GM12878 (cell line): ENCODE measurements at regions not wholly inside any gene's neighbourhood (a gene's known extent, or its start where the extent isn't known, plus 50 kb on each side); places are given as distances from the start of the nearest gene placed in this dataset.

Experiments
- ATAC-seq: fragments of 200-7000 bp; cut with Tn5 transposase; 3 replicates; pipeline ENCODE4 v1.9.1; 2020; ENCODE audit warnings: mild to moderate bottlenecking, moderate library complexity
- BruUV-seq: library from RNA; stranded (reverse); fragments of 400-500 nt; replicated peaks from 2 replicates; lab custom pipeline; 2021; lab: Mats Ljungman, UMichigan
- CTCF ChIA-PET: fragments of 300-600 bp; sonication (Branson Sonifier 250); formaldehyde crosslinking; extraction: SDS; loops from one replicate; lab custom pipeline; 2021; ENCODE audit warnings: inconsistent platforms; lab: Yijun Ruan, JAX
- POLR2A ChIA-PET: fragments of 350-600 bp; formaldehyde crosslinking; extraction: SDS; loops from one replicate; lab custom pipeline; 2021; ENCODE audit warnings: inconsistent platforms; lab: Charles Lee
- RAD21 ChIA-PET: fragments of 300-600 bp; sonication (Branson Sonifier 250); formaldehyde crosslinking; loops from one replicate; lab custom pipeline; 2023; ENCODE audit warnings: antibody characterized with exemption; ENCODE audit not compliant: unreplicated experiment; lab: Charles Lee
- SMC1A ChIA-PET: fragments of 300-600 bp; sonication (Branson Sonifier 250); formaldehyde crosslinking; loops from one replicate; lab custom pipeline; 2023; ENCODE audit not compliant: unreplicated experiment, uncharacterized antibody; lab: Charles Lee
- DNase-seq: peaks from one replicate; pipeline ENCODE4 v3.0.0-alpha.2; 2011; ENCODE audit warnings: low read depth, low spot score
- FAIRE-seq: peaks from 3 replicates; lab custom pipeline; 2011; peaks lifted over from hg19 to GRCh38; lab: Jason Lieb, UNC
- H2AFZ ChIP-seq: 2 replicates; pipeline ENCODE4 v1.6.0; 2011; ENCODE audit warnings: low read depth, low read length, control low read depth; ENCODE audit not compliant: control insufficient read depth
- H3K27ac ChIP-seq: 2 replicates; pipeline ENCODE4 v1.5.1; 2011; ENCODE audit warnings: control low read depth; ENCODE audit not compliant: control insufficient read depth, insufficient read depth
- H3K27me3 ChIP-seq, 2 experiments: replicated peaks in 1 of 2; 2 replicates each; pipeline versions ENCODE4 v1.6.0 to v1.6.1; 2011; ENCODE audit warnings: low read length in 1 of 2; ENCODE audit not compliant: control insufficient read depth in 2 of 2, insufficient read depth in 2 of 2
- H3K36me3 ChIP-seq, 2 experiments: 2 replicates each; pipeline ENCODE4 v1.5.1; 2011; ENCODE audit warnings: low read length in 1 of 2; ENCODE audit not compliant: control insufficient read depth in 2 of 2, insufficient read depth in 2 of 2
- H3K4me1 ChIP-seq: 2 replicates; pipeline ENCODE4 v1.6.1; 2011; ENCODE audit warnings: mild to moderate bottlenecking, low read length, moderate library complexity, mixed read lengths; ENCODE audit not compliant: control insufficient read depth, insufficient read depth
- H3K4me2 ChIP-seq: 2 replicates; pipeline ENCODE4 v1.6.0; 2011; ENCODE audit warnings: control low read depth; ENCODE audit not compliant: control insufficient read depth, insufficient read depth
- H3K4me3 ChIP-seq: fragments of 200-600 bp; sonication (generic); 2 replicates; pipeline ENCODE4 v1.5.1; 2016
- H3K79me2 ChIP-seq: 2 replicates; pipeline ENCODE4 v1.6.0; 2011; ENCODE audit warnings: low read length; ENCODE audit not compliant: control insufficient read depth, insufficient read depth
- H3K9ac ChIP-seq: 2 replicates; pipeline ENCODE4 v1.8.0; 2011; ENCODE audit warnings: low read length, control low read depth, mixed read lengths; ENCODE audit not compliant: control insufficient read depth, insufficient read depth
- H3K9me3 ChIP-seq: replicated peaks from 3 replicates; pipeline ENCODE4 v1.5.1; 2011; ENCODE audit warnings: mild to moderate bottlenecking, low read length; ENCODE audit not compliant: control insufficient read depth, insufficient read depth
- H4K20me1 ChIP-seq: 2 replicates; pipeline ENCODE4 v1.6.0; 2011; ENCODE audit not compliant: control insufficient read depth, insufficient read depth
- CEBPB ChIP-seq, 2 experiments: fragments of 150-350 bp in 1 of 2; IDR thresholded peaks; 2 replicates each; pipeline ENCODE4 v1.6.1; 2012 to 2014; ENCODE audit warnings: low read depth in 2 of 2, low read length in 2 of 2, borderline replicate concordance in 1 of 2, inconsistent platforms in 1 of 2
- FOXK2 ChIP-seq: fragments of 450-650 bp; IDR thresholded peaks from 2 replicates; pipeline ENCODE4 v1.6.1; 2017; ENCODE audit warnings: mild to moderate bottlenecking, moderate library complexity
- IRF5 ChIP-seq: fragments of 450-650 bp; IDR thresholded peaks from 2 replicates; pipeline ENCODE4 v1.6.1; 2017; ENCODE audit warnings: borderline replicate concordance
- LARP7 ChIP-seq: fragments of 450-650 bp; IDR thresholded peaks from 2 replicates; pipeline ENCODE4 v1.6.1; 2017; ENCODE audit warnings: mild to moderate bottlenecking
- POLR2AphosphoS5 ChIP-seq: IDR thresholded peaks from 2 replicates; pipeline ENCODE4 v1.6.1; 2011; ENCODE audit warnings: mild to moderate bottlenecking, low read length, inconsistent platforms
- PRDM15 ChIP-seq: fragments of 450-650 bp; formaldehyde crosslinking; IDR thresholded peaks from 2 replicates; pipeline ENCODE4 v1.4.0; 2020; ENCODE audit warnings: mild to moderate bottlenecking, moderate library complexity
- RUNX3 ChIP-seq: IDR thresholded peaks from 2 replicates; pipeline ENCODE4 v1.6.1; 2012; ENCODE audit warnings: low read length, inconsistent platforms
- SIN3A ChIP-seq: IDR thresholded peaks from 2 replicates; pipeline ENCODE4 v1.6.1; 2012; ENCODE audit warnings: low read depth, low read length, improper control_type of control experiment
- SRF ChIP-seq, 2 experiments: IDR thresholded peaks; 2 replicates each; pipeline ENCODE4 v1.6.1; 2011; ENCODE audit warnings: low read depth in 2 of 2, low read length in 2 of 2, mild to moderate bottlenecking in 1 of 2, moderate library complexity in 1 of 2
- WGBS: methylation state at CpG from one replicate; pipeline ENCODE4 v1.1.6; 2016; ENCODE audit warnings: low lambda C conversion rate; ENCODE audit not compliant: insufficient replicate concordance, insufficient coverage; ENCODE audit errors: missing lambda C conversion rate; 5-methylcytosine and 5-hydroxymethylcytosine counted together
- in situ Hi-C: fragments of 300-500 bp; cut with MboI; formaldehyde crosslinking; loops from 9 replicates; pipeline ENCODE4 v1.14.3; 2018; ENCODE audit warnings: mixed read lengths
- intact Hi-C: fragments of 100-400 bp; cut with micrococcal nuclease; formaldehyde crosslinking; loops from one replicate; pipeline ENCODE4 v1.14.2; 2022; ENCODE audit not compliant: unreplicated experiment
- TF ChIP-seq, protein P1 (sequence below): fragments of 450-650 bp; IDR thresholded peaks from 2 replicates; pipeline ENCODE4 v1.6.1; 2016; ENCODE audit warnings: mild to moderate bottlenecking

GRCh38 chr6:153668758-153669157, 370.3 kb upstream of the OPRM1 start:
- in situ Hi-C loops (no loop called here), intact Hi-C loops (no loop called here)
- FAIRE-seq (no peak), ATAC-seq (no peak), DNase-seq (no peak)
- TF ChIP-seq FOXK2 (no peak), SIN3A (no peak), LARP7 (no peak), SRF (IDR thresholded peaks at IDR 0.05; ENCODE audit: low read depth in 2 of 2, low read length in 2 of 2) (no peak)
- TF ChIP-seq, protein P1, sequence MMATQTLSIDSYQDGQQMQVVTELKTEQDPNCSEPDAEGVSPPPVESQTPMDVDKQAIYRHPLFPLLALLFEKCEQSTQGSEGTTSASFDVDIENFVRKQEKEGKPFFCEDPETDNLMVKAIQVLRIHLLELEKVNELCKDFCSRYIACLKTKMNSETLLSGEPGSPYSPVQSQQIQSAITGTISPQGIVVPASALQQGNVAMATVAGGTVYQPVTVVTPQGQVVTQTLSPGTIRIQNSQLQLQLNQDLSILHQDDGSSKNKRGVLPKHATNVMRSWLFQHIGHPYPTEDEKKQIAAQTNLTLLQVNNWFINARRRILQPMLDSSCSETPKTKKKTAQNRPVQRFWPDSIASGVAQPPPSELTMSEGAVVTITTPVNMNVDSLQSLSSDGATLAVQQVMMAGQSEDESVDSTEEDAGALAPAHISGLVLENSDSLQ, result no peak
- Histone ChIP-seq H3K27ac (no peak overlapping the region), H3K9ac (no peak overlapping the region), H3K27me3 (no peaks in the 10 kb centered on the region), H4K20me1 (no peaks in the 10 kb centered on the region), H3K9me3 (no peaks in the 10 kb centered on the region), H3K4me3 (no peak overlapping the region), H2AFZ (no peak overlapping the region), H3K4me1 (no peaks in the 10 kb centered on the region), H3K79me2 (no peaks in the 10 kb centered on the region), H3K4me2 (no peak overlapping the region), H3K36me3 (no peaks in the 10 kb centered on the region)
- SMC1A ChIA-PET, result no interaction called here
- BruUV-seq, result no TSS peak
- POLR2A ChIA-PET, result no interaction called here
- WGBS, result 0% methylated on average over 1 of the region's 1 CpG
- RAD21 ChIA-PET, result no interaction called here
- CTCF ChIA-PET, result no interaction called here

- no TSS peak for BruUV-seq
- H3K9ac ChIP-seq, result no peak overlapping the region
- in situ Hi-C loops, result no loop called here
- no peak for ATAC-seq
- H3K36me3 ChIP-seq, result no peaks in the 10 kb centered on the region
- no peak overlapping the region for H3K4me3 ChIP-seq
- ChIA-PET SMC1A (no interaction called here), POLR2A (no interaction called here), CTCF (no interaction called here), RAD21 (no interaction called here)
- no peaks in the 10 kb centered on the region for H3K4me1 ChIP-seq
- intact Hi-C loops, result no loop called here
- no peak for FAIRE-seq
- H3K27me3 ChIP-seq, result no peaks in the 10 kb centered on the region
- no peak overlapping the region for H3K4me2 ChIP-seq
- H3K27ac ChIP-seq, result no peak overlapping the region
- no peak for DNase-seq
- no peaks in the 10 kb centered on the region for H3K79me2 ChIP-seq
- H3K9me3 ChIP-seq, result no peaks in the 10 kb centered on the region
- H4K20me1 ChIP-seq, result no peaks in the 10 kb centered on the region
- H2AFZ ChIP-seq, result no peak overlapping the region
- 8% methylated on average over 1 of the region's 1 CpG for WGBS
- TF ChIP-seq IRF5 (no peak), PRDM15 (CRISPR knock-in tag) (no peak), RUNX3 (no peak), POLR2AphosphoS5 (no peak), CEBPB (IDR thresholded peaks at IDR 0.05; ENCODE audit: borderline replicate concordance in 1 of 2, low read depth in 2 of 2, low read length in 2 of 2) (no peak)
Observed at GRCh38 chr6:153662982-153663381, 376.1 kb upstream of the OPRM1 start.
